ENCODE measurements at regions not wholly inside any gene's neighbourhood (a gene's known extent, or its start where the extent isn't known, plus 50 kb on each side); places are given as distances from the start of the nearest gene placed in this dataset.

- TF ChIP-seq GATA3 (IDR thresholded peaks at IDR 0.05; ENCODE audit: borderline replicate concordance) (no peak), KDM5A (IDR thresholded peaks at IDR 0.05) (no peak), EHMT2 (IDR thresholded peaks at IDR 0.05; ENCODE audit: low read depth) (no peak), PBX3 (IDR thresholded peaks at IDR 0.05) (no peak), SREBF2 (IDR thresholded peaks at IDR 0.05) (no peak), USF2 (IDR thresholded peaks at IDR 0.05) (no peak), TP53 (CRISPR knock-in tag; IDR thresholded peaks at IDR 0.05) (no peak)
- peak overlapping the region; percentile 71 for H3K4me2 ChIP-seq
- ATAC-seq: no peak; a peak in 1 of 6 replicates
- no peak for DNase-seq (ENCODE audit: low read depth in 1 of 2, low spot score in 1 of 2)
- peak; percentile 74 for FAIRE-seq
- no peaks in the 10 kb centered on the region for H3K9me3 ChIP-seq
- peak overlapping the region; percentile 79 to 90 for H3K27ac ChIP-seq
- peaks cover 15% of the 10 kb centered on the region for H3K4me1 ChIP-seq
- POLR2A ChIA-PET: no interaction called here
- no peak overlapping the region for H3K4me3 ChIP-seq
- CTCF ChIA-PET: interaction anchor here (0.6 to 1.2 kb wide), 5 partner anchors 9 to 34 kb away, joined by 3 to 7 read pairs (median 3); no protein-coding TSS in a partner anchor
- 68% methylated on average over 7 of the region's 7 CpGs for whole genome bisulfite sequencing (ENCODE audit: missing lambda C conversion rate)
These were observed 235.4 kb downstream of the OR13H1 start for GRCh38 chrX:131779306-131779705.

- Histone ChIP-seq H3K9me3 (no peaks in the 10 kb centered on the region), H3K4me1 (peaks cover 15% of the 10 kb centered on the region), H3K4me2 (no peak overlapping the region), H3K27ac (no peak overlapping the region), H3K4me3 (no peak overlapping the region)
- no peak for ATAC-seq
- CTCF ChIA-PET: no interaction called here
- DNase-seq (ENCODE audit: low read depth in 1 of 2, low spot score in 1 of 2): no peak
- TF ChIP-seq POLR2AphosphoS2 (conservative IDR thresholded peaks at IDR 0.05; ENCODE audit: low read length) (no peak), MAX (IDR thresholded peaks at IDR 0.05) (no peak), CEBPB (IDR thresholded peaks at IDR 0.05) (no peak), NR3C1 (IDR thresholded peaks at IDR 0.05) (no peak)
- FAIRE-seq: peak; percentile 18
- WGBS (ENCODE audit: missing lambda C conversion rate): 75% methylated on average over 4 of the region's 4 CpGs
- POLR2A ChIA-PET: no interaction called here
These were observed 235.9 kb downstream of the OR13H1 start for GRCh38 chrX:131779741-131780140.

GRCh38 chrX:131782646-131783045 is 238.8 kb downstream of the OR13H1 start:
- no peaks in the 10 kb centered on the region for H3K9me3 ChIP-seq
- H3K4me2 ChIP-seq: peak overlapping the region; percentile 68; the same call in 2 of the 3 replicates
- peaks cover 15% of the 10 kb centered on the region for H3K4me1 ChIP-seq
- WGBS (ENCODE audit: missing lambda C conversion rate): 0% methylated on average over 1 of the region's 1 CpG
- POLR2A ChIA-PET: no interaction called here
- no peak for TF ChIP-seq EP300 (IDR thresholded peaks at IDR 0.05)
- no peak for TF ChIP-seq FOSL2 (IDR thresholded peaks at IDR 0.05)
- peak; percentile 26; the same call in 1 of the 2 replicates for TF ChIP-seq FOSL2 (CRISPR knock-in tag; IDR thresholded peaks at IDR 0.05)
- peak; percentile 99 for FAIRE-seq
- H3K27ac ChIP-seq: no peak overlapping the region
- CTCF ChIA-PET: no interaction called here
- H3K4me3 ChIP-seq: no peak overlapping the region
- DNase-seq (ENCODE audit: low read depth in 1 of 2, low spot score in 1 of 2): no peak
- no peak for ATAC-seq

GRCh38 chrX:131783555-131784308 is 239.4 kb upstream of the STK26 start:
- ChIA-PET POLR2A (no interaction called here), CTCF (interaction anchor here (1.0 to 1.1 kb wide), 3 partner anchors 10 to 58 kb away, joined by 3 to 4 read pairs (median 3); no protein-coding TSS in a partner anchor)
- H3K4me2 ChIP-seq: peak overlapping the region; percentile 68
- WGBS (ENCODE audit: missing lambda C conversion rate): 58% methylated on average over 15 of the region's 15 CpGs
- FAIRE-seq (no peak), DNase-seq (ENCODE audit: low read depth in 1 of 2, low spot score in 1 of 2) (peak in 1 of 2 experiments; percentile 83), ATAC-seq (peak; percentile 71 to 77)
- H3K4me1 ChIP-seq: peaks cover 10% of the 10 kb centered on the region; the same call in 1 of the 3 replicates
- TF ChIP-seq CEBPB (IDR thresholded peaks at IDR 0.05) (peak in 1 of 2 experiments; percentile 38; a peak in 1 of 4 replicates), ZNF302 (CRISPR knock-in tag; IDR thresholded peaks at IDR 0.05) (no peak), RAD21 (conservative IDR thresholded peaks at IDR 0.05 in 1 of 2, IDR thresholded peaks at IDR 0.05 in 1 of 2) (peak; percentile 72 to 76), E2F6 (IDR thresholded peaks at IDR 0.05; ENCODE audit: borderline replicate concordance, low read depth) (no peak), BCL3 (IDR thresholded peaks at IDR 0.05) (0 out of 3 replicates have a peak, but pooled peaks have one; percentile 36), MAZ (IDR thresholded peaks at IDR 0.05; ENCODE audit: borderline replicate concordance, low read depth, low read length) (peak; percentile 80; the same call in 1 of the 2 replicates), SMC3 (IDR thresholded peaks at IDR 0.05) (peak; percentile 30; the same call in 1 of the 3 replicates), CTCF (IDR thresholded peaks at IDR 0.05) (peak; percentile 41), MYC (IDR thresholded peaks at IDR 0.05; ENCODE audit: borderline replicate concordance, low read length) (no peak)
- no peaks in the 10 kb centered on the region for H3K9me3 ChIP-seq
- 0 out of 3 replicates have a peak overlapping the region, but pooled peaks have one; percentile 17 for H3K4me3 ChIP-seq
- peak overlapping the region in 1 of 2 experiments; percentile 70; a peak in 3 of 6 replicates for H3K27ac ChIP-seq

All from A549 (cell line).